Thoracic aorta (tissue), 2 donors: ENCODE measurements at regions not wholly inside any gene's neighbourhood (a gene's known extent, or its start where the extent isn't known, plus 50 kb on each side); places are given as distances from the start of the nearest gene placed in this dataset.

Experiments
- ATAC-seq: fragments of 150-250 bp; one replicate; pipeline ENCODE4 v1.8.0; 2017; ENCODE audit warnings: low read depth; ENCODE audit not compliant: insufficient number of reproducible peaks, low FRiP score
- DNase-seq: peaks from one replicate; pipeline ENCODE4 v3.0.0-alpha.2; 2020; ENCODE audit warnings: low spot score
- H3K27ac ChIP-seq, 2 donors: fragments of 200-600 bp; sonication (generic); 1 replicate in 1 of 2; 2 replicates in 1 of 2; pipeline ENCODE4 v1.5.1; 2016; ENCODE audit warnings: mild to moderate bottlenecking in 2 of 2, moderate library complexity in 2 of 2
- H3K27me3 ChIP-seq: fragments of 200-600 bp; sonication (generic); replicated peaks from 2 replicates; pipeline ENCODE4 v1.6.0; 2016; ENCODE audit warnings: mild to moderate bottlenecking; ENCODE audit not compliant: insufficient read depth
- H3K36me3 ChIP-seq: fragments of 200-600 bp; sonication (generic); one replicate; pipeline ENCODE4 v1.5.1; 2016
- H3K4me1 ChIP-seq, 2 donors: fragments of 200-600 bp; sonication (generic); 1 replicate in 1 of 2; 2 replicates in 1 of 2; pipeline versions ENCODE4 v1.5.1 to v1.6.0; 2016; ENCODE audit warnings: low read depth in 2 of 2, mild to moderate bottlenecking in 1 of 2; ENCODE audit not compliant: control insufficient read depth in 1 of 2
- H3K4me3 ChIP-seq: fragments of 200-600 bp; sonication (generic); 2 replicates; pipeline ENCODE4 v1.5.1; 2016; ENCODE audit warnings: mild to moderate bottlenecking
- H3K9me3 ChIP-seq: fragments of 200-600 bp; sonication (generic); 2 replicates; pipeline ENCODE4 v1.5.1; 2016
- CTCF ChIP-seq: fragments of 200-600 bp; sonication (generic); IDR thresholded peaks from one replicate; pipeline ENCODE4 v1.5.1; 2019; ENCODE audit warnings: antibody characterized with exemption

- Histone ChIP-seq H3K27me3 (no peaks in the 10 kb centered on the region), H3K36me3 (no peaks in the 10 kb centered on the region), H3K9me3 (no peaks in the 10 kb centered on the region), H3K27ac (no peak overlapping the region), H3K4me3 (no peak overlapping the region), H3K4me1 (peaks cover 0 to 7% of the 10 kb centered on the region in 2 donors)
- DNase-seq (no peak), ATAC-seq (no peak)
- TF ChIP-seq CTCF: no peak
Observed at GRCh38 chr15:81955382-81956062, 90.3 kb downstream of the MEX3B start.

GRCh38 chr15:81954158-81954783, 91.5 kb downstream of the MEX3B start:
- TF ChIP-seq CTCF: no peak
- ATAC-seq: no peak
- no peak overlapping the region for H3K4me3 ChIP-seq

GRCh38 chr15:81950841-81951414, 94.9 kb downstream of the MEX3B start:
- H3K27ac ChIP-seq: no peak overlapping the region
- H3K4me1 ChIP-seq: peaks cover 9 to 23% of the 10 kb centered on the region in 2 donors
- no peak for DNase-seq
- no peaks in the 10 kb centered on the region for H3K36me3 ChIP-seq
- ATAC-seq: no peak
- H3K27me3 ChIP-seq: no peaks in the 10 kb centered on the region
- TF ChIP-seq CTCF: no peak
- no peaks in the 10 kb centered on the region for H3K9me3 ChIP-seq
- no peak overlapping the region for H3K4me3 ChIP-seq

More at GRCh38 chr15:81954158-81954783, 91.5 kb downstream of the MEX3B start:
- H3K4me1 ChIP-seq: peaks cover 0 to 12% of the 10 kb centered on the region in 2 donors
- DNase-seq: no peak
- no peaks in the 10 kb centered on the region for H3K36me3 ChIP-seq
- H3K27me3 ChIP-seq: no peaks in the 10 kb centered on the region
- H3K9me3 ChIP-seq: no peaks in the 10 kb centered on the region
- H3K27ac ChIP-seq: no peak overlapping the region

- no peak for TF ChIP-seq CTCF
- H3K27ac ChIP-seq: no peak overlapping the region
- DNase-seq: no peak
- H3K9me3 ChIP-seq: no peaks in the 10 kb centered on the region
- no peaks in the 10 kb centered on the region for H3K27me3 ChIP-seq
- no peak for ATAC-seq
- no peaks in the 10 kb centered on the region for H3K36me3 ChIP-seq
- peaks cover 9 to 23% of the 10 kb centered on the region in 2 donors for H3K4me1 ChIP-seq
- no peak overlapping the region for H3K4me3 ChIP-seq
Observed at GRCh38 chr15:81948751-81949150, 97.1 kb downstream of the MEX3B start.

- TF ChIP-seq CTCF: no peak
- no peak for DNase-seq
- Histone ChIP-seq H3K9me3 (no peaks in the 10 kb centered on the region), H3K27me3 (no peaks in the 10 kb centered on the region), H3K4me3 (no peak overlapping the region), H3K27ac (no peak overlapping the region), H3K36me3 (no peaks in the 10 kb centered on the region), H3K4me1 (peaks cover 9 to 23% of the 10 kb centered on the region in 2 donors)
- ATAC-seq: no peak
Observed at GRCh38 chr15:81948222-81948621, 97.6 kb downstream of the MEX3B start.
